ENCODE measurements at regions not wholly inside any gene's neighbourhood (a gene's known extent, or its start where the extent isn't known, plus 50 kb on each side); places are given as distances from the start of the nearest gene placed in this dataset.

- POLR2A ChIA-PET = no interaction called here
These were observed 65.7 kb downstream of the UNC5CL start for GRCh38 chr6:40973304-40973703.

DNA sequence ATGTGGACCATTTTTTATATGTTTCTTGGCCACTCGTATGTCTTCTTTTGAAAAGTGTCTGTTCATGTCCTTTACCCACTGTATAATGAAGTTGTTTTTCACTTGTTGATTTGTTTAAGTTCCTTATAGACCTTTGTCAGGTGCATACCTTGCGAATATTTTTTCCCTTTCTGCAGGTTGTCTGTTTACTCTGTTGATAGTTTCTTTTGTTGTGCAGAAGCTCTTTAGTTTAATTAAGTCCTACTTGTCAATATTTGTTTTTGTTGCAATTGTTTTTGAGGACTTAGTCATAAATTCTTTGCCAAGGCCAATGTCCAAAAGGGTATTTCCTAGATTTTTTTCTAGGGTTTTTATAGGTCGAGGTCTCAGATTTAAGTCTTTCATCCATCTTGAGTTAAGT is 66.2 kb downstream of the UNC5CL start:
- no peak overlapping the region for H3K4me3 Mint-ChIP-seq
- POLR2A ChIA-PET = no interaction called here
- ATAC-seq = no peak
- H3K27ac Mint-ChIP-seq = no peak overlapping the region
- peaks cover 0 to 20% (median 0%) of the 10 kb centered on the region in 3 donors for H3K36me3 Mint-ChIP-seq
- H3K27me3 Mint-ChIP-seq = peaks cover 9 to 53% (median 39%) of the 10 kb centered on the region in 5 donors
- no peak for DNase-seq
- peaks cover 0 to 18% (median 9%) of the 10 kb centered on the region in 9 donors for H3K9me3 Mint-ChIP-seq
- H3K4me1 Mint-ChIP-seq = no peaks in the 10 kb centered on the region

More at GRCh38 chr6:40973304-40973703, 65.7 kb downstream of the UNC5CL start:
- Mint-ChIP-seq H3K4me3 (no peak overlapping the region), H3K27me3 (peaks cover 9 to 58% (median 43%) of the 10 kb centered on the region in 5 donors), H3K27ac (no peak overlapping the region), H3K4me1 (no peaks in the 10 kb centered on the region), H3K36me3 (peaks cover 0 to 20% (median 0%) of the 10 kb centered on the region in 3 donors), H3K9me3 (peaks cover 0 to 18% (median 9%) of the 10 kb centered on the region in 9 donors)
- no peak for DNase-seq
- ATAC-seq = no peak

DNA sequence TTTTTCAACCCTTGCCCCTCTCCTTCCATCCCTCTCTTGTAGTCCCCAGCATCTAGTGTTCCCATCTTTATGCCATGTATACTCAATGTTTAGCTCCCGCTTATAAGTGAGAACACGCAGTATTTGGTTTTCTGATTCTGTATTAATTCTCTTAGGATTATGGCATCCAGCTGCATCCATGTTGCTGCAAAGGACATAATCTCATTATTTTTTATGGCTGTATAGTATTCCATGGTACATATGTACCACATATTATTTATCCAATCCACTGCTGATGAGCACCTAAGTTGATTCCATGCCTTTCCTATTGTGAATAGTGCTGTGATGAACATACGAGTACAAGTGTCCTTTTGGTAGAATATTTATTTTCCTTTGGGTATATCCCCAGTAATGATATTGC is 66.8 kb downstream of the UNC5CL start:
- peaks cover 8 to 47% (median 33%) of the 10 kb centered on the region in 5 donors for H3K27me3 Mint-ChIP-seq
- H3K9me3 Mint-ChIP-seq = peaks cover 0 to 18% (median 9%) of the 10 kb centered on the region in 9 donors
- no peak overlapping the region for H3K27ac Mint-ChIP-seq
- POLR2A ChIA-PET = no interaction called here
- H3K4me3 Mint-ChIP-seq = no peak overlapping the region
- ATAC-seq = no peak
- DNase-seq = no peak
- peaks cover 0 to 18% (median 0%) of the 10 kb centered on the region in 3 donors for H3K36me3 Mint-ChIP-seq
- H3K4me1 Mint-ChIP-seq = no peaks in the 10 kb centered on the region

DNA sequence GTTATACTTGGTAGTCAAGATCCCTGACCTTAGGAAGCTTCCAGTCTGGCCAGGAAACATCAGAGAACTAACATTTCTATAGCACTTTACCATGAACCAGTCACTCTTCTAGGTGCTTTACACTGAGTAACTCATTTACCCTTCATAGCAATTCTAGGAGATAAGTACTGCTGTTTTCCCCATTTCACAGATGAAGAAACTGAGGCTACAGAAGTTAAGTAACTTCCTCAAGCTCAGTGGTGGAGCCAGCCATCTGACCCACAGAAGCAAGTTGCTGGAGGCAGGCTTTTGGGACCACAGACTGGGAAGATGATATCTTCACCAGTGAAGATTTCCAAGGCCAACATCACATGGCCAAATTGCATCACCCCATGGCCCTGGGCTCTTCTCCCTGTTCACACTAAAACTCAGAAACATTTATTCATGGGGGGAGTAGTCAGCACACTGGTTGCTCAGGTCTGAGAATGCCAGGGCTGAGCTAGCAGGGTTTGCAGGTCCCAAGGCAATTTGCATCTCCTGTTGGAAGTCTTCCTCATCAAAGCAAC is 70.3 kb downstream of the UNC5CL start:
- DNase-seq = no peak
- no peak for ATAC-seq
- Mint-ChIP-seq H3K4me1 (no peaks in the 10 kb centered on the region), H3K27me3 (peaks cover 2 to 20% (median 6%) of the 10 kb centered on the region in 5 donors), H3K27ac (no peak overlapping the region), H3K9me3 (peaks cover 0 to 15% (median 7%) of the 10 kb centered on the region in 9 donors), H3K4me3 (no peak overlapping the region), H3K36me3 (peaks cover 0 to 12% (median 0%) of the 10 kb centered on the region in 3 donors)
- POLR2A ChIA-PET = no interaction called here

- DNase-seq (no peak), ATAC-seq (no peak)
- POLR2A ChIA-PET = no interaction called here
- H3K36me3 Mint-ChIP-seq = no peaks in the 10 kb centered on the region
- H3K9me3 Mint-ChIP-seq = no peaks in the 10 kb centered on the region
- H3K4me1 Mint-ChIP-seq = no peaks in the 10 kb centered on the region
- peaks cover 0 to 12% (median 5%) of the 10 kb centered on the region in 5 donors for H3K27me3 Mint-ChIP-seq
- H3K27ac Mint-ChIP-seq = no peak overlapping the region
- no peak overlapping the region for H3K4me3 Mint-ChIP-seq
These were observed 72.2 kb downstream of the UNC5CL start for GRCh38 chr6:40966860-40967259.

GRCh38 chr6:40965046-40965445 is 74.0 kb downstream of the UNC5CL start:
- Mint-ChIP-seq H3K4me3 (no peak overlapping the region), H3K4me1 (no peaks in the 10 kb centered on the region), H3K36me3 (no peaks in the 10 kb centered on the region), H3K27ac (no peak overlapping the region), H3K9me3 (no peaks in the 10 kb centered on the region), H3K27me3 (peaks cover 0 to 7% (median 0%) of the 10 kb centered on the region in 5 donors)
- no peak for DNase-seq
- no peak for ATAC-seq
- POLR2A ChIA-PET = no interaction called here

- POLR2A ChIA-PET = no interaction called here
These were observed 76.0 kb downstream of the UNC5CL start for GRCh38 chr6:40963019-40963418.

GRCh38 chr6:40962241-40962640 is 76.8 kb downstream of the UNC5CL start:
- H3K9me3 Mint-ChIP-seq = no peaks in the 10 kb centered on the region
- no peak for ATAC-seq
- H3K27me3 Mint-ChIP-seq = no peaks in the 10 kb centered on the region
- H3K4me1 Mint-ChIP-seq = no peaks in the 10 kb centered on the region
- H3K4me3 Mint-ChIP-seq = no peak overlapping the region
- POLR2A ChIA-PET = no interaction called here
- DNase-seq = no peak
- no peak overlapping the region for H3K27ac Mint-ChIP-seq
- H3K36me3 Mint-ChIP-seq = no peaks in the 10 kb centered on the region

More at GRCh38 chr6:40963019-40963418, 76.0 kb downstream of the UNC5CL start:
- DNase-seq = no peak
- no peak for ATAC-seq
- H3K27me3 Mint-ChIP-seq = no peaks in the 10 kb centered on the region
- no peaks in the 10 kb centered on the region for H3K9me3 Mint-ChIP-seq
- no peak overlapping the region for H3K4me3 Mint-ChIP-seq
- H3K36me3 Mint-ChIP-seq = no peaks in the 10 kb centered on the region
- H3K27ac Mint-ChIP-seq = no peak overlapping the region
- no peaks in the 10 kb centered on the region for H3K4me1 Mint-ChIP-seq

DNA sequence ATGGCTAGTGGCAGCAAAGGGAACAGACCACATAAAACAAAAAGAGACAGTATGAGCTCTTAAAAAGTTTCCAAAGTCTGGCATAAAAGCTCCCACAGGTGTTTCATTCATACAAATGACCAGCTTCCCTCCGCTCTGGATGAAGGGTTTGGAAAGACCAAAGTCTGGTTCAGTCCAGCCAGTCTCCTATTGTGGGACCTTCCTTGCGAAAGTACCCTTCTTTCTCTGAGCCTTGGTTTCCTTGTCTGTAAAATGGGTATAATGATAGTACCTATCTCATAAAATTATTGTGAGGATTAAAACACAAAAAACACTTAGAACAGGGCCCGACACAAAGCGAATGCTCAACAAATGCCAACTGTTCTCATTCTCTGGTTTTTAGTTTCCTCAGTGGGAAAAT is 77.2 kb downstream of the UNC5CL start:
- no peak for DNase-seq
- Mint-ChIP-seq H3K9me3 (no peaks in the 10 kb centered on the region), H3K4me1 (no peaks in the 10 kb centered on the region), H3K4me3 (no peak overlapping the region), H3K27ac (no peak overlapping the region), H3K27me3 (peaks cover 0 to 1% (median 0%) of the 10 kb centered on the region in 5 donors), H3K36me3 (no peaks in the 10 kb centered on the region)
- POLR2A ChIA-PET = no interaction called here
- no peak for ATAC-seq

GRCh38 chr6:40960742-40961430 is 78.1 kb downstream of the UNC5CL start:
- POLR2A ChIA-PET = no interaction called here
- Mint-ChIP-seq H3K4me3 (no peak overlapping the region), H3K9me3 (no peaks in the 10 kb centered on the region), H3K4me1 (no peaks in the 10 kb centered on the region), H3K27me3 (peaks cover 0 to 5% (median 0%) of the 10 kb centered on the region in 5 donors), H3K36me3 (no peaks in the 10 kb centered on the region), H3K27ac (no peak overlapping the region)
- DNase-seq (no peak), ATAC-seq (no peak)

DNA sequence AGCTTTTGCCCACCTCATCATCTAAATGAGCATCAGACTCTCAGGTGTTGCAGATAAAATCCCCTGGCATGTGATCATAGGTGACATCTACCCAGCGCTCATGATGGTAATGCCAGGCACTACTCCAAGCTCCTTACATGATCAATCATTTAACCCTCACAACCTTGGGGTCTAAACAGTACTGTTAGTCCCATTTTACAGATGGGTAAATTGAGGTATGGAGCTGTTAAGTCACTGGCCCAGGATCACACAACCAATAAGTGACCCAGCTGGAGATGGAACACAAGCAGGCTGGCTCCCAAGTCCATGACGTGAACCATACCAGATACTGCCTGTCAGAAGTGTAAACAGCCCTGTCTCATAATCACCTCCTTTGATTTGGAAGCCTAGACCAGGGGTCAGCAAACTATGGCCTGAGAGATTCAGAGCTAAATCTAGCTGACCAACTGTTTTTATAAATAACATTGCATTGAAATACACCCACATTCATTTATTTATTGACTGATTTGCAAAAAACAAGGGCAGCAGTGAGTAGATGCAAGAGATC is 79.2 kb downstream of the UNC5CL start:
- H3K36me3 Mint-ChIP-seq = no peaks in the 10 kb centered on the region
- DNase-seq (no peak), ATAC-seq (no peak)
- no peak overlapping the region for H3K4me3 Mint-ChIP-seq
- H3K27ac Mint-ChIP-seq = no peak overlapping the region
- no peaks in the 10 kb centered on the region for H3K4me1 Mint-ChIP-seq
- H3K9me3 Mint-ChIP-seq = no peaks in the 10 kb centered on the region
- POLR2A ChIA-PET = no interaction called here
- H3K27me3 Mint-ChIP-seq = peaks cover 0 to 8% (median 0%) of the 10 kb centered on the region in 5 donors

DNA sequence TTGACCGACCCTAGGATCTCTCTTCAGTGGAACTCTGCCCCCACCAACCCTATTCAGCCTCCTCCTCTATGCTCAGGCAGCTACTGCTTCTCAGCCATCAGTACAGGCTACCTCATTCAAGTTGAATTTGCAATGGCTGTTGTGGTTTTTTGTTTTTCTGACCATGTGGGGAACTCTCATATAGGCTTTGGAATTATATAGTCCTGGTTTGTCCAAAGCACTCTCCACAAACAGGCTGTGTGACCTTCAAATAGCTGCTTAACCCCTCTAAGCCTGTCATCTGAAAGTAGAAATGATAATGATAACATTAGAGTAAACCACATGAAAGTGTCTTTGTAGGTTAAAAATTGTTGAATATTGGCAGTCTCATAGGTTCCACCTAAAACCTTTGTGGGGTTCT is 80.3 kb downstream of the UNC5CL start:
- H3K4me3 Mint-ChIP-seq = no peak overlapping the region
- no peaks in the 10 kb centered on the region for H3K36me3 Mint-ChIP-seq
- no peak overlapping the region for H3K27ac Mint-ChIP-seq
- no peaks in the 10 kb centered on the region for H3K4me1 Mint-ChIP-seq
- peaks cover 0 to 12% (median 9%) of the 10 kb centered on the region in 5 donors for H3K27me3 Mint-ChIP-seq
- POLR2A ChIA-PET = no interaction called here
- DNase-seq (no peak), ATAC-seq (no peak)
- no peaks in the 10 kb centered on the region for H3K9me3 Mint-ChIP-seq

DNA sequence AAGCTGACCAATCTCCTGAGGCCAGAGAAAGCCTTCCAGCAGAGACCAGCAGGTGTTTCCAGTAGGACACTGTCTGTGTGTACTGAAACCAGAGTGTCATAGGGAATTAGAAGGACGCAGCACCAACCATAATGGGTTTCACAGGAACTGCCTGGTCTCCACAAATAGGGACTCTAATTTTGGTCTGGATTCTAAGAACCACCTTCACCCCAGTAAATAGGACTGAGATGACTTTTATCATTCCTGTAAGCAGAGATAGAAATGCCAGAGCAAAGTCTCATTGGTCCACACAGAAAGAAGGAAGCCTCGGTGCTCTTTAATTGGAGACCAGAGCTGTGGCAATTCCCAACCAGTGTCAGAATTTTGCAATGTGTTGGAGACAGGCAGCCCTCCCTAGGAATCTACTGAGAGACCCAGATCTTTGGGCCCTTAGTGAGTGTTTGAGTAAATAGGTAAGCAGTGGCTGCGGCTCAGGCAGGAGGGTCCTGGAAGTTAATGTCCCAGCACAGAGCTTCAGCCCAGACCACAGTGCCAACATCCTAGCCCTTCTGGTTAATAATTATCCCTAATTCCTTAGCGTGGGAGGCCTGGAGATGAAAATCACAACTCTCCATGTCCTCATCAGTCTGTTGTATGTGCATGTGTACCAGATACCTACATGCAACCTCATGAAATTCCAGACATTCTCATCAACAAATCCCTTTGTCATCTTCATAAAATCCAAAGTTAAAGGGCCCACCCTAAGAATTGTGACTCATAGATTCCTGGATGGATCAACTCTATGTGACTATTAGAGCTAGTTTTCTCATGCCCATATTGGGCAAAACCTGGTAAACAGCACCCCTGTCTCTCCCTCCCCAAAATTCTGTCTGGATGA is 81.2 kb downstream of the UNC5CL start:
- DNase-seq (no peak), ATAC-seq (no peak)
- POLR2A ChIA-PET = no interaction called here
- Mint-ChIP-seq H3K36me3 (no peaks in the 10 kb centered on the region), H3K27ac (no peak overlapping the region), H3K4me3 (no peak overlapping the region), H3K4me1 (no peaks in the 10 kb centered on the region), H3K9me3 (no peaks in the 10 kb centered on the region), H3K27me3 (peaks cover 0 to 15% (median 9%) of the 10 kb centered on the region in 5 donors)

Measured in naive thymus-derived CD8-positive, alpha-beta T cell (primary cell).